H1 (cell line): ENCODE measurements at regions not wholly inside any gene's neighbourhood (a gene's known extent, or its start where the extent isn't known, plus 50 kb on each side); places are given as distances from the start of the nearest gene placed in this dataset.

Experiments
- CTCF ChIA-PET: fragments of 300-600 bp; sonication (Branson Sonifier 250); formaldehyde crosslinking; loops from one replicate; lab custom pipeline; 2021; ENCODE audit not compliant: partially characterized antibody; lab: Charles Lee
- POLR2A ChIA-PET: fragments of 300-600 bp; sonication (Branson Sonifier 250); formaldehyde crosslinking; loops from one replicate; lab custom pipeline; 2021; ENCODE audit warnings: inconsistent platforms; ENCODE audit not compliant: partially characterized antibody; lab: Charles Lee
- DNase-seq, 2 experiments: peaks; one replicate each; pipeline versions ENCODE4 v3.0.0 to v3.0.0-alpha.2; 2010 to 2022; ENCODE audit warnings: low spot score in 2 of 2, low read depth in 1 of 2, mixed read lengths in 1 of 2
- FAIRE-seq: peaks from 2 replicates; lab custom pipeline; 2011; peaks lifted over from hg19 to GRCh38; lab: Jason Lieb, UNC
- H2AFZ ChIP-seq: 2 replicates; pipeline ENCODE4 v1.8.1; 2012; ENCODE audit warnings: low read length, inconsistent platforms
- H2AK5ac ChIP-seq: 2 replicates; pipeline ENCODE4 v1.6.1; 2013; ENCODE audit warnings: low read depth, low read length
- H2BK120ac ChIP-seq: replicated peaks from 2 replicates; pipeline ENCODE3; 2013; ENCODE audit warnings: low read depth, low read length, inconsistent platforms
- H2BK12ac ChIP-seq: 2 replicates; pipeline ENCODE4 v1.6.1; 2013; ENCODE audit warnings: low read depth, low read length
- H2BK15ac ChIP-seq: 2 replicates; pipeline ENCODE4 v1.6.1; 2013; ENCODE audit warnings: low read length
- H2BK20ac ChIP-seq: 2 replicates; pipeline ENCODE4 v1.6.1; 2013; ENCODE audit warnings: low read length
- H2BK5ac ChIP-seq: 2 replicates; pipeline ENCODE4 v1.6.1; 2013; ENCODE audit warnings: low read depth, low read length
- H3K14ac ChIP-seq: 2 replicates; pipeline ENCODE4 v1.6.1; 2013; ENCODE audit warnings: inconsistent platforms; ENCODE audit not compliant: insufficient read length
- H3K18ac ChIP-seq: 2 replicates; pipeline ENCODE4 v1.6.1; 2013; ENCODE audit warnings: low read length; ENCODE audit errors: extremely low read depth
- H3K23ac ChIP-seq: 2 replicates; pipeline ENCODE4 v1.6.1; 2013; ENCODE audit warnings: inconsistent platforms; ENCODE audit not compliant: insufficient read length
- H3K23me2 ChIP-seq: 2 replicates; pipeline ENCODE4 v1.6.1; 2013; ENCODE audit warnings: low read depth, low read length
- H3K27ac ChIP-seq: 2 replicates; pipeline ENCODE4 v1.6.1; 2011; ENCODE audit warnings: low read depth, low read length, inconsistent platforms
- H3K27me3 ChIP-seq, 4 experiments: replicated peaks in 1 of 4; 1 replicate in 1 of 4; 2 replicates in 3 of 4; pipeline versions ENCODE4 v1.6.1 to v1.8.1; 2011 to 2013; ENCODE audit warnings: low read length in 3 of 4, mild to moderate bottlenecking in 3 of 4, inconsistent platforms in 2 of 4, mixed read lengths in 2 of 4, moderate library complexity in 1 of 4; ENCODE audit not compliant: control insufficient read depth in 3 of 4, insufficient read depth in 3 of 4; ENCODE audit errors: extremely low read depth in 1 of 4
- H3K36me3 ChIP-seq, 4 experiments: 2 replicates each; pipeline versions ENCODE4 v1.6.1 to v1.8.1; 2011 to 2013; ENCODE audit warnings: mild to moderate bottlenecking in 4 of 4, low read length in 3 of 4, moderate library complexity in 2 of 4, control low read depth in 1 of 4, inconsistent platforms in 1 of 4; ENCODE audit not compliant: insufficient read depth in 4 of 4, control insufficient read depth in 2 of 4
- H3K4ac ChIP-seq: replicated peaks from 2 replicates; pipeline ENCODE3; 2013; ENCODE audit warnings: low read length, low read depth, mixed read lengths, inconsistent platforms; ENCODE audit not compliant: insufficient read length
- H3K4me1 ChIP-seq, 4 experiments: replicated peaks in 1 of 4; 1 replicate in 1 of 4; 2 replicates in 3 of 4; pipeline versions ENCODE4 v1.6.1 to v1.8.1; 2011 to 2013; ENCODE audit warnings: low read length in 3 of 4, inconsistent platforms in 2 of 4, mixed read lengths in 1 of 4; ENCODE audit not compliant: insufficient read depth in 4 of 4, control insufficient read depth in 3 of 4
- H3K4me2 ChIP-seq, 2 experiments: 2 replicates each; pipeline versions ENCODE4 v1.6.1 to v1.8.1; 2011 to 2013; ENCODE audit warnings: low read depth in 2 of 2, low read length in 2 of 2, control low read depth in 1 of 2, inconsistent platforms in 1 of 2, mild to moderate bottlenecking in 1 of 2; ENCODE audit not compliant: insufficient read depth in 1 of 2
- H3K4me3 ChIP-seq, 4 experiments: fragments of 200-600, 300-600 bp in 1 of 4; sonication (generic), shearing (Covaris generic), sonication (Bioruptor Twin) in 1 of 4; 2 replicates each; pipeline versions ENCODE4 v1.5.1 to v1.8.1; 2011 to 2016; ENCODE audit warnings: low read length in 4 of 4, low read depth in 3 of 4, control low read depth in 2 of 4, inconsistent platforms in 2 of 4, mild to moderate bottlenecking in 2 of 4, mixed read lengths in 1 of 4, moderate library complexity in 1 of 4; ENCODE audit not compliant: insufficient read depth in 2 of 4; ENCODE audit errors: extremely low read depth in 1 of 4
- H3K56ac ChIP-seq: replicated peaks from 2 replicates; pipeline ENCODE3; 2013; ENCODE audit warnings: low read depth, mild to moderate bottlenecking, mixed read lengths, low read length, inconsistent platforms; ENCODE audit not compliant: insufficient read length
- H3K79me1 ChIP-seq: 2 replicates; pipeline ENCODE4 v1.6.1; 2013; ENCODE audit warnings: low read depth, low read length, control low read depth
- H3K79me2 ChIP-seq, 2 experiments: 2 replicates each; pipeline versions ENCODE4 v1.6.1 to v1.8.1; 2012 to 2013; ENCODE audit warnings: low read length in 2 of 2, mild to moderate bottlenecking in 2 of 2, inconsistent platforms in 1 of 2; ENCODE audit not compliant: insufficient read depth in 2 of 2, control insufficient read depth in 1 of 2
- H3K9ac ChIP-seq, 4 experiments: replicated peaks in 1 of 4; 1 replicate in 1 of 4; 2 replicates in 3 of 4; pipeline versions ENCODE4 v1.6.1 to v1.8.1; 2011 to 2013; ENCODE audit warnings: low read depth in 3 of 4, low read length in 3 of 4, control low read depth in 2 of 4, mild to moderate bottlenecking in 2 of 4, moderate library complexity in 2 of 4, inconsistent platforms in 1 of 4; ENCODE audit errors: extremely low read depth in 1 of 4
- H3K9me3 ChIP-seq, 2 experiments: 2 replicates each; pipeline versions ENCODE4 v1.6.1 to v1.8.1; 2012 to 2013; ENCODE audit warnings: mild to moderate bottlenecking in 2 of 2, moderate library complexity in 2 of 2, control low read depth in 1 of 2, inconsistent platforms in 1 of 2, low read depth in 1 of 2, low read length in 1 of 2, mixed read lengths in 1 of 2; ENCODE audit not compliant: insufficient read depth in 2 of 2
- H4K20me1 ChIP-seq, 2 experiments: replicated peaks in 1 of 2; 2 replicates each; pipeline versions ENCODE3 to v1.8.1; 2011 to 2013; ENCODE audit warnings: inconsistent platforms in 2 of 2, low read length in 2 of 2, mild to moderate bottlenecking in 1 of 2; ENCODE audit not compliant: insufficient read depth in 2 of 2, control insufficient read depth in 1 of 2
- H4K5ac ChIP-seq: 2 replicates; pipeline ENCODE4 v1.6.1; 2013; ENCODE audit warnings: low read length, low read depth, mixed read lengths, inconsistent platforms; ENCODE audit not compliant: insufficient read length
- H4K8ac ChIP-seq: 2 replicates; pipeline ENCODE4 v1.8.0; 2013; ENCODE audit warnings: mild to moderate bottlenecking, moderate library complexity, low read length, inconsistent platforms; ENCODE audit not compliant: insufficient read depth; ENCODE audit errors: extremely low read depth
- H4K91ac ChIP-seq: replicated peaks from 2 replicates; pipeline ENCODE3; 2013; ENCODE audit warnings: low read length, mixed read lengths, inconsistent platforms; ENCODE audit not compliant: insufficient read length
- RXRA ChIP-seq: IDR thresholded peaks from 2 replicates; pipeline ENCODE4 v1.6.1; 2011; ENCODE audit warnings: low read depth, mild to moderate bottlenecking, low read length, moderate library complexity; ENCODE audit not compliant: insufficient read depth
- TF ChIP-seq, protein P1 (sequence below): IDR thresholded peaks from 2 replicates; pipeline ENCODE4 v1.6.1; 2011; ENCODE audit warnings: low read length, improper control_type of control experiment

- H3K27me3 ChIP-seq = no peaks in the 10 kb centered on the region
- no peaks in the 10 kb centered on the region for H3K23me2 ChIP-seq
- no peaks in the 10 kb centered on the region for H3K79me2 ChIP-seq
- H3K18ac ChIP-seq = no peak overlapping the region
- H2BK120ac ChIP-seq = no peak overlapping the region
- H2BK5ac ChIP-seq = no peak overlapping the region
- FAIRE-seq (no peak), DNase-seq (no peak)
- H3K36me3 ChIP-seq = no peaks in the 10 kb centered on the region
- no peaks in the 10 kb centered on the region for H3K79me1 ChIP-seq
- no peaks in the 10 kb centered on the region for H3K4me1 ChIP-seq
- no peak overlapping the region for H3K4ac ChIP-seq
- no peak overlapping the region for H3K4me2 ChIP-seq
- no peak overlapping the region for H3K4me3 ChIP-seq
- H2BK20ac ChIP-seq = no peak overlapping the region
- H3K56ac ChIP-seq = no peak overlapping the region
- no peak overlapping the region for H3K9ac ChIP-seq
- no peak overlapping the region for H2BK15ac ChIP-seq
- no peak overlapping the region for H2AFZ ChIP-seq
- no peak overlapping the region for H4K8ac ChIP-seq
- no peak overlapping the region for H3K27ac ChIP-seq
- no peaks in the 10 kb centered on the region for H3K9me3 ChIP-seq
- no peak overlapping the region for H2AK5ac ChIP-seq
- H4K20me1 ChIP-seq = no peaks in the 10 kb centered on the region
- no peak overlapping the region for H4K91ac ChIP-seq
- H3K14ac ChIP-seq = no peak overlapping the region
- no peak overlapping the region for H2BK12ac ChIP-seq
- H3K23ac ChIP-seq = no peak overlapping the region
- ChIA-PET POLR2A (no interaction called here), CTCF (interaction anchor here (1.0 kb wide), 1 partner anchor 11 kb away, joined by 3 read pairs; no protein-coding TSS in a partner anchor)
- TF ChIP-seq RXRA = no peak
- TF ChIP-seq, protein P1, sequence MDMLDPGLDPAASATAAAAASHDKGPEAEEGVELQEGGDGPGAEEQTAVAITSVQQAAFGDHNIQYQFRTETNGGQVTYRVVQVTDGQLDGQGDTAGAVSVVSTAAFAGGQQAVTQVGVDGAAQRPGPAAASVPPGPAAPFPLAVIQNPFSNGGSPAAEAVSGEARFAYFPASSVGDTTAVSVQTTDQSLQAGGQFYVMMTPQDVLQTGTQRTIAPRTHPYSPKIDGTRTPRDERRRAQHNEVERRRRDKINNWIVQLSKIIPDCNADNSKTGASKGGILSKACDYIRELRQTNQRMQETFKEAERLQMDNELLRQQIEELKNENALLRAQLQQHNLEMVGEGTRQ = no peak
- no peak overlapping the region for H4K5ac ChIP-seq
Measured at GRCh38 chr2:146837857-146838256, 1007.0 kb upstream of the ACVR2A start.
